ENCODE measurements at regions not wholly inside any gene's neighbourhood (a gene's known extent, or its start where the extent isn't known, plus 50 kb on each side); places are given as distances from the start of the nearest gene placed in this dataset.

GRCh38 chr2:52776571-52776970 is 991.0 kb upstream of the CHAC2 start:
- no peak for TF ChIP-seq CTCF (IDR thresholded peaks at IDR 0.05; ENCODE audit: low read length)
- no peak for TF ChIP-seq EZH2phosphoT487 (IDR thresholded peaks at IDR 0.05; ENCODE audit: low read length)
- TF ChIP-seq EZH2 (optimal IDR thresholded peaks at IDR 0.05; ENCODE audit: low read depth, low read length): no peak
- no peak for DNase-seq
- Histone ChIP-seq H4K20me1 (ENCODE audit: insufficient read depth, low read length) (no peaks in the 10 kb centered on the region), H3K36me3 (replicated peaks; ENCODE audit: insufficient read depth, low read length) (no peaks in the 10 kb centered on the region), H3K4me2 (ENCODE audit: low read depth, low read length) (no peak overlapping the region), H3K27ac (ENCODE audit: low read length) (no peak overlapping the region), H3K9me2 (replicated peaks; ENCODE audit: insufficient read depth, low read length) (no peaks in the 10 kb centered on the region), H3K4me3 (ENCODE audit: low read length) (no peak overlapping the region), H3K9me3 (replicated peaks; ENCODE audit: insufficient read depth, low read length) (no peaks in the 10 kb centered on the region), H3K27me3 (replicated peaks; ENCODE audit: insufficient read depth, low read length) (no peaks in the 10 kb centered on the region), H3K9ac (ENCODE audit: low read length) (no peak overlapping the region), H3K79me2 (ENCODE audit: low read length) (no peaks in the 10 kb centered on the region), H3F3A (ENCODE audit: insufficient read depth, low read length) (no peaks in the 10 kb centered on the region), H3K4me1 (ENCODE audit: low read length) (no peaks in the 10 kb centered on the region), H2AFZ (ENCODE audit: low read length) (no peak overlapping the region)

DNA sequence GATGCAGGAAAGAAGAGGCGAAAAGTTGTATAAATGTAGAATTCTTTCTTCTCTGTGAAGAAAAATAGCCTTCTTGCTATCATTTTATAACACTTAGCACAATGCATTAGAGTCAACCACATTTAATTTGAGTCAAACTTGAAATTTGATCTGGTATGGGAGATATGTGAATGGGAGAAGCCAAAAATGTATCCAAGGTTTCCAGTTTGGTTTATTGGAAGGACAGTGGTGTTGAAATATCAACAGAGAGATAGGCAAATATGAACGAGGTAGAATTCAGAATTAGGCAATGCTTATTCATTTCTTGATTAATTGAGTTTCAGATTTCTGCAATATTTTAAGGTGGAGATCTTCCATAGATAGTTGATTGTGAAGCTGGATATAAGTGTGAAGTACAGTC is 991.9 kb upstream of the CHAC2 start:
- no peaks in the 10 kb centered on the region for H3K4me1 ChIP-seq (ENCODE audit: low read length)
- no peaks in the 10 kb centered on the region for H3K27me3 ChIP-seq (replicated peaks; ENCODE audit: insufficient read depth, low read length)
- H2AFZ ChIP-seq (ENCODE audit: low read length): no peak overlapping the region
- DNase-seq: no peak
- no peak overlapping the region for H3K4me2 ChIP-seq (ENCODE audit: low read depth, low read length)
- TF ChIP-seq CTCF (IDR thresholded peaks at IDR 0.05; ENCODE audit: low read length): no peak
- no peak for TF ChIP-seq EZH2phosphoT487 (IDR thresholded peaks at IDR 0.05; ENCODE audit: low read length)
- no peak for TF ChIP-seq EZH2 (optimal IDR thresholded peaks at IDR 0.05; ENCODE audit: low read depth, low read length)
- H3K36me3 ChIP-seq (replicated peaks; ENCODE audit: insufficient read depth, low read length): no peaks in the 10 kb centered on the region
- no peaks in the 10 kb centered on the region for H3K79me2 ChIP-seq (ENCODE audit: low read length)
- no peaks in the 10 kb centered on the region for H3K9me3 ChIP-seq (replicated peaks; ENCODE audit: insufficient read depth, low read length)
- no peaks in the 10 kb centered on the region for H4K20me1 ChIP-seq (ENCODE audit: insufficient read depth, low read length)
- H3K27ac ChIP-seq (ENCODE audit: low read length): no peak overlapping the region
- no peaks in the 10 kb centered on the region for H3K9me2 ChIP-seq (replicated peaks; ENCODE audit: insufficient read depth, low read length)
- no peaks in the 10 kb centered on the region for H3F3A ChIP-seq (ENCODE audit: insufficient read depth, low read length)
- H3K4me3 ChIP-seq (ENCODE audit: low read length): no peak overlapping the region
- H3K9ac ChIP-seq (ENCODE audit: low read length): no peak overlapping the region

GRCh38 chr2:52765735-52766134 is 1001.9 kb upstream of the CHAC2 start:
- Histone ChIP-seq H3F3A (ENCODE audit: insufficient read depth, low read length) (peaks cover 6% of the 10 kb centered on the region; the same call in 1 of the 2 replicates), H2AFZ (ENCODE audit: low read length) (no peak overlapping the region), H3K9me2 (replicated peaks; ENCODE audit: insufficient read depth, low read length) (no peaks in the 10 kb centered on the region), H3K9me3 (replicated peaks; ENCODE audit: insufficient read depth, low read length) (no peaks in the 10 kb centered on the region), H3K4me1 (ENCODE audit: low read length) (peaks cover 22% of the 10 kb centered on the region), H3K27ac (ENCODE audit: low read length) (no peak overlapping the region), H3K4me2 (ENCODE audit: low read depth, low read length) (no peak overlapping the region), H3K79me2 (ENCODE audit: low read length) (no peaks in the 10 kb centered on the region), H3K4me3 (ENCODE audit: low read length) (no peak overlapping the region), H3K27me3 (replicated peaks; ENCODE audit: insufficient read depth, low read length) (no peaks in the 10 kb centered on the region), H4K20me1 (ENCODE audit: insufficient read depth, low read length) (no peaks in the 10 kb centered on the region), H3K36me3 (replicated peaks; ENCODE audit: insufficient read depth, low read length) (no peaks in the 10 kb centered on the region), H3K9ac (ENCODE audit: low read length) (no peak overlapping the region)
- no peak for TF ChIP-seq EZH2 (optimal IDR thresholded peaks at IDR 0.05; ENCODE audit: low read depth, low read length)
- no peak for TF ChIP-seq CTCF (IDR thresholded peaks at IDR 0.05; ENCODE audit: low read length)
- no peak for TF ChIP-seq EZH2phosphoT487 (IDR thresholded peaks at IDR 0.05; ENCODE audit: low read length)
- DNase-seq: no peak
